Nucleus accumbens (tissue), 56 donors: ENCODE measurements at regions not wholly inside any gene's neighbourhood (a gene's known extent, or its start where the extent isn't known, plus 50 kb on each side); places are given as distances from the start of the nearest gene placed in this dataset.
A peak's percentile ranks its signal among the peaks of the same experiment; 100 is the strongest.

Source experiments
- DNase-seq, 56 donors: peaks; one replicate each; lab custom pipeline; 2025; lab: John Stamatoyannopoulos, UW

DNA sequence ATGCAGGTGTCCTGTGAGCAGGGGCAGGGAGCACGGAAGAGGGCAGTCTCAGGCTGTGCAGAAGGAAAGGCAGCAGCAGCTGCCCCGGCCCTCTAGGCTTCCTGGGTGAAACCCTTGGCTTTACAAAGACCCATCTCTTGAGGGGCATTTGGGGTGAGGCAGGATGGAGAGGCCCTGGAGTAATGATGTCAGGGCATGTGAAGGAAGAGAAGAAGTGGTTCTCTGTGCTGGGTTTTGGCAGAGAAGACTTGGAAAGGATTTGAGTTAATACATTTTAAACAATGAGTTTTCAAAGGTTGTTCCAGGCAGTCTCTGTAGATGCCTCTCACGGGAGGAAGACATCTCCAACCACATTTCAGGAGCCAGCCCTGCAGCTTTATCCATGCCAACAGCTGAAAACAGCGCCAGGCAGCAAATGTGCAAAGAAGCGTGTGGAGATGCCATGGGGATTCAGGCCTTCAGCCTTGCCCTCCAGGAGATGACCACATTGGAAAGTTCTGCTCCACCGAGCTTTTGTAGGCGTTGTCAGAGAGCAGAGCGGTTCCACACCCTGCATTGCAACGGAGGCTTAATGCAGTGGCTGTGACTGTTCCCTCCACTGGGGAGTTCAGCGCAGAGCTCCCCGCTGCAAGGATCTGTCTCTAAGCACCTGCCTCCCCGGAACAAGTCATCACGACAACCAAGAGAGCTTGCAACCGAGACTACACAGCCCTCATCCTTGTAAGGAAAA is 322.8 kb downstream of the UQCRFS1 start:
- DNase-seq, result peak in 8 of 56 donors; percentile 1 to 36 (median 12)

GRCh38 chr19:28887920-28888618 is 324.9 kb downstream of the UQCRFS1 start:
- peak in 5 of 56 donors; percentile 8 to 19 (median 14) for DNase-seq

DNA sequence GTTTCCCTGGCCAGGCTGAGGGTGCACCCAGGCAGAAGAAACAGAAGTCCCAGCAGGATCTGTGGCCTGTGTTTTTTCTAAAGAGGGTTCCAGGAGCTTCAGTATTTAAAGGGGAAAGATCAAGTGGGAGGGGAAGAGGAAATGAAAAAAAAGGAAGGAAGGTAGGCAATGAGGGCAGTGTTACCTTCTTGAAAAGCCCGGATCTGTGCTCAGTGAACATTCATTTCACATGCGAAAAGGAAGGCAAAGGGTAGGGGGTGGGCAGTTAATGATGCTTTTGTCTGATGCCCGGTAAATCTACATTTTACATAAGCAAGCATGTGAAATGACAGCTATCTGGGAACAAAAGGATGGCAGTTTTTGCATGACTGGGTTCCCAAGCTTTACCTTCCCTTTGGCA is 326.2 kb downstream of the UQCRFS1 start:
- DNase-seq, result no peak

GRCh38 chr19:28885965-28886364 is 327.0 kb downstream of the UQCRFS1 start:
- no peak for DNase-seq

DNA sequence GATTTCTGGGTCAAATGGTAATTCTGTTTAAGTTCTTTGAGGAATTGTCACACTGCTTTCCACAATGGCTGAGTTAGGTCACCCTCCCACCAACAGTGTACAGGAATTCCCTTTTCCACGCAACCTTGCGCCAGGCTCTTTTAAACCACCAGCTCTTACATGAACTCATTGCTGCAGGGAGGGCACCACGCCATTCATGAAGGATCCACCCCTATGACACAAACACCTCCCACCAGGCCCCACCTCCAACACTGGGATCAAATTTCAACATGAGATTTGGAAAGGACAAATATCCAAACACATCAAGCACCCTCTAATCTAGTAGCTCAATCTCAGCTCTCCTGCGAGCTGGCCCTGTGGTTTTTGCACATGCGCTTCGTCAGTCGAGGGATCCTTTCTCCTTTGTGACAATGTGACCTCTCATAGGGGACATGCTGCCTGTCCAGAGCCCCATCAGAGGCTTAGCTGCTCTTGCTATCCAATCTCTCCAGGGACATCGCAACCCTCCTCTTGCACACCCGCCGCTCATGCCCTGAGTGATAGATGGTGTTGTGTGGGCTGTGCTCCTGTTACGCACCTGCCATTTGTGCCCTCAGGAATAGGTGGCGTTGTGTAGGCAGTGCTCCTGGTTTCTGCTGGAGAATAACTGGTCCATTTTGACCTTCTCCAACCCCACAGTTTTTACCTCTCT is 328.0 kb downstream of the UQCRFS1 start:
- no peak for DNase-seq

DNA sequence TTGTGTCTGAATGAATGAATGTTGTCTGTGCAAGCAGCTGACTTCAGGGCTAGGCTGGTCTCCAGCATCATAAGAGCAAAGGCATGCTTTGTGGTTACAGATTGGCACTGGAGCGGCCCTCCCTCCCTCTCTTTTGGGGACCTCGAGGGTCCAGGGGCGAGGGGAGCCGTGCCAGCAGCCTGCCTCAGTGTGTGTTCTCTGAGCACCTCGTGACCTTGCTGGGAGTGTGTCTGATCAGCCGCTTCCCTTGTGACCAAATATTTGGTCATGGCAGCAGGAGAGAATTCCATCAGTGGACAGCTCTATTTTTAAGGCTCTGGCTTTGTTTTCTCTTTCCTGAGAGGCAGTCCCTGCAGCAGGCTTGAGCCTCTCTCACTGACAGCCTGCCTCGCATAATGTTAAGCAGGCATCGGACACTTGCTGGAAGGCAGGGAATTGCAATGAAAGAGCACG is 329.7 kb downstream of the UQCRFS1 start:
- peak in 34 of 56 donors; percentile 3 to 63 (median 27) for DNase-seq

GRCh38 chr19:28882818-28883217 is 330.1 kb downstream of the UQCRFS1 start:
- peak in 9 of 56 donors; percentile 2 to 52 (median 23) for DNase-seq

DNA sequence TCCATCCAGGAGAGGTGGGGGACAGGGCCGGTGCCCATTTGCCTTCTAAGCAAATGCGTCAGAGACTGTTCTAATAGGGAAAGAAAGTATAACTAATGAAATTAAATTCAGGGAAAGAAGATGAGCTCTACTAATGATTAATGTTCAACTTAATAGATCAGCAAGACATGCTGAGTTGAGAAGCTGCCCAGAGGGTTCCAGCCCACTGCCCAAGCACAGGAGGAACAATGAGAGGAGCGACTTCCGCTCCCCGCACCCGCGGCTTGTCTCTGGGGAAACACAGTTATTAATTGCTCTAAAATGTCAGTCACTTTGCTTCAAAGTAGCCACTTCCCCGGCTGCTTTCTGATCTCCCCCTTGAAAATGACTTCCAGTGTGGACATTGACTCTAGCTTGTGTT is 331.3 kb downstream of the UQCRFS1 start:
- DNase-seq, result no peak

GRCh38 chr19:28880735-28881401 is 332.1 kb downstream of the UQCRFS1 start:
- no peak for DNase-seq

DNA sequence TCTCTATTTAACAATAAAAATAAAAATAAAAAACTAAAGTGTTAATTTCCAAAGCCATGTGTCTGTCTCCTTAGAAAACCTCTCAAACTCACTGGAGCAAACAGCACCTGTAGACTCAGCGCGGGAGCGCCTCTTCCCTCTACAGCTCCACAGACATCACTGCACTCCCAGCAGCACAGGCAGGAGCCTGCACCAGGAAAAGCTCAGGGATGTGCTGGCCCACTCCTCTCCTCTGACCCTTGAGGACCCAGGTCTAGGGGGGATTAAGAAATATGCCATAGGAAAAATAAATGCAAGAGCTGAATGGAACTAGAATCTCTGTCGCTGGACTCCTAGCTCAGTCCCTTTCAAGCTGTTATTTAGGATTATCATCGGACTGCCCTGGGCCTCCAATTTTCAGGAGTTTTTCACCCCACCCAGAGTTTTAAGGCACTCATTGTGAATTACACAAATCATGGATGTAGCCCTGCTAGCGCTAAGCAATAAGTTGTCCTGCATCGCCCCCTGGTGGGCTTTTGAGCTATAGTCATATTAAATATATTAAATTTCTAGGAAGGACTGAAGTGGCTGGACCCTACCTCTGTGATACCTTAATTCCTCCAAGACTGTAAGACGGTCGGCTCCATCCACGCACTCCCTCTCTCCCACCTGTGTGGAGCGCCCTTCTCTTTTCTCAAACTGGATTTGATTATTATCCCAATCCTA is 333.9 kb downstream of the UQCRFS1 start:
- DNase-seq, result peak in 41 of 56 donors; percentile 7 to 87 (median 43)

GRCh38 chr19:28876609-28877123 is 336.3 kb downstream of the UQCRFS1 start:
- DNase-seq, result no peak

GRCh38 chr19:28874742-28875141 is 338.2 kb downstream of the UQCRFS1 start:
- DNase-seq, result no peak

- DNase-seq, result no peak
Observed at GRCh38 chr19:28873301-28873700, 339.6 kb downstream of the UQCRFS1 start.

DNA sequence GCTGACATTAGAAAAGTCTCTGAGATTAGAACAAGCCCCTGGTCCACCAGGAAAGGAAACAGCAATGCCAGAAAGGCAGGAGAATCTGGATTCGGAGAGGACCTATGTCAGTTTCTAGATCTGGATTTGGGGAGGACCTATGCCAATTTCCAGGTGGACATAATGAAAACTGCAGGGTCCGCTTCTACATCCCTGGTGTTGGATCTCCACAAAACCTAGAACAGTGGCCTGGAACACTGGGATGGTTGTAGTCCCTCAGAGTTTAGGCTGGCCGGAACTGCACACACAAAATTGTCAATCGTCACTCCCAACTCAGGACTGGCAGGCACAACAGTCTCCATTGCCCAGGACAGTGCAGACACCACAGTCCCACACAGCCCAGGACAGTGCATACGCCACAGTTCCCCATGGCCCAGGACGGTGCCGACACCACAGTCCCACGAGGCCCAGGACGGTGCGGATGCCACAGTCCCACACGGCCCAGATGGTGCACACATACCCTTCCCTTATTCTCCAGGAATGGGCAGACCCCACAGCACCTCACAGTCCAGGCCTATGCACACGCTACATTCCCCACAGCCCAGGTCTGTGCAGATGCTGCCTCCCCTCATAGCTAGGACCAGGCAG is 341.7 kb downstream of the UQCRFS1 start:
- DNase-seq, result no peak

DNA sequence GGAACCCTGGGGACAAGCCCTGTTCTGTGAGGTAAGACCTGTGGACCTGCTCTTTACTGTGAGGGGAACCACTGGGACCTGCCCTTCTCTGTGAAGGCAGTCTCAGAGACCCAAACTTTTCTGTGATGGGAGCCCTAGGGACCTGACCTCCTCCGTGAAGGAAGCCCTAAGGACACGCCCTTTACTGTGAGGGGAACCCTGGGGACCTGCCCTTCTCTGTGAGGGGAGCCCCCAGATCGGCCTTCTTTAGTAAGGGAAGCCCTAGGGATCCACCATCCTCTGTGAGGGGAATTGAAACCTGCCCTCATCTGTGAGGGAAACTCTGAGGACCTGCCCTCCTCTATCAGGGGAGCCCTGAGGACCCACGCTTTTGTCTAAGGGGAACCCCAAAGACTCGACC is 343.5 kb downstream of the UQCRFS1 start:
- no peak for DNase-seq

- DNase-seq, result no peak
Observed at GRCh38 chr19:28868836-28869235, 344.1 kb downstream of the UQCRFS1 start.

DNA sequence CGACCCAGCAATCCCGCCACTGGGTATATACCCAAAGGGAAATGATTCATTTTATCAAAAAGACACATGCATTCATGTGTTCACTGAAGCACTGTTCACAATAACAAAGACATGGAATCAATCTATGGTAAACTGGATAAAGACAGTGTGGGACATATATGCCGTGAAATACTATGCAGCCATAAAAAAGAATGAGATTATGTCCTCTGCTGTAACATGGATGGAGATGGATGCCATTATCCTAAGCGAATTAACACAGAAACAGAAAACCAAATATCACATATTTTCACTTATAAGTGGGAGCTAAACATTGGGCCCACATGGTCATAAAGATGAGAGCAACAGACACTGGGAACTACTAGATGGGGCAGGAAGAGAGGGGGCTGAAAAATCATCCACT is 345.0 kb downstream of the UQCRFS1 start:
- DNase-seq, result no peak

DNA sequence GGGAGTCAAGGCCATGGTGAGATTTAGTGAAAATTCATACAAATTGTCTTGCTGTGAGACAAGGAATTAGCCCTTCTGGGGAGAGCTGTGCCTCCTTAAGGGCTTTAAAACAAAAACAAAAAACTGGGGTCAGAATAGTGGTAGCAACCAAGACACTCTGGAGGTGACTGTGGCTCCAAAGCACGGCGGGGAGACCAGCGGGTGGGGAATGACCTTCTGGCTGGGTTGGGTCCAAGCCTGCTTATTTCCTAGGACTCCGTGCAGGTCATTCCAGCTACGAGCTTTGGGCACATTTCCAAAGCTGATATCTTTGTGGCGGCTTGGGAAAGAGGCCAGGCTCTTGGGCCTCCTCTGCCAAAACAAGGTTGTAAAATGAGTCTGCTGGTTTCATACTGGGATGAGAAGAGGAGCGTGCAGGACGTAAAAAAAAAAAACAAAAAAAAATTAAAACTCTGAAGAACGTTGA is 348.3 kb downstream of the UQCRFS1 start:
- DNase-seq, result no peak

DNA sequence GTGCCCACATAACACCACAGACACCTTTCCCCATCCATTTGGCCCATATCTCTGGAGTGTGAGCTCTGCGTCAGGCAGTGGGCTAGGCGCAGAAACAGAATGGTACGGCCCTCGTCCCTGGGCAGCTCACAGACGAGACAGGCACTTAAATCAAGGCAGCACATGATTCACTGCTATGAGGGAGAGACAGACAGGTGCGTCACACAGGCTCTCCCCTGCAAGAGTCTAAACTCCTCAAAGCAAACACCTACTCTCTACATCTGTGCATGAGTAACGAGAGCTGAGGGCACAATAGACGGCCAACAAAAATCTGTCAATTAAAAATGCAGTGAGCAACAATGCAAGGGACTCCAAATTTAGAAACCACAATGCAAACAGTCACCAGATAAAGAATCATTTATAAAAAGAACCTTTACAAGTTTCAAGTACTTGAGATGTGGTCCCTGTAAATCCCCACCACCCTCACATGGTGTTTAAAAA is 348.9 kb downstream of the UQCRFS1 start:
- DNase-seq, result no peak
